Left lobe of liver (tissue), 2 donors: ENCODE measurements at regions not wholly inside any gene's neighbourhood (a gene's known extent, or its start where the extent isn't known, plus 50 kb on each side); places are given as distances from the start of the nearest gene placed in this dataset.
A peak's percentile ranks its signal among the peaks of the same experiment; 100 is the strongest.

Source experiments
- ATAC-seq: fragments of 200-7000 bp; cut with Tn5 transposase; one replicate; pipeline ENCODE4 v1.9.1; 2020; ENCODE audit warnings: mild to moderate bottlenecking, moderate library complexity
- DNase-seq: peaks from one replicate; pipeline ENCODE4 v3.0.0-alpha.2; 2020; ENCODE audit warnings: low spot score
- donor health status: DM: no; HTN: no; CAD: no; lungs with moderate emphysema.
- donor health status: DM: no; HTN: yes; CAD: no.

GRCh38 chr14:71586131-71586897 lies 345.9 kb upstream of the RGS6 start:
- DNase-seq (no peak), ATAC-seq (peak; percentile 80)

- ATAC-seq = no peak
- DNase-seq = no peak
Measured at GRCh38 chr14:71588028-71588427, 344.2 kb upstream of the RGS6 start.

- DNase-seq (no peak), ATAC-seq (no peak)
Measured at GRCh38 chr14:71588576-71589215, 343.5 kb upstream of the RGS6 start.

- DNase-seq (no peak), ATAC-seq (no peak)
Measured at GRCh38 chr14:71589609-71590008, 342.6 kb upstream of the RGS6 start.

- ATAC-seq = no peak
Measured at GRCh38 chr14:71590131-71590530, 342.1 kb upstream of the RGS6 start.

GRCh38 chr14:71591231-71591630 lies 341.0 kb upstream of the RGS6 start:
- ATAC-seq = no peak
- no peak for DNase-seq

More at GRCh38 chr14:71590131-71590530, 342.1 kb upstream of the RGS6 start:
- DNase-seq = no peak

GRCh38 chr14:71591929-71592328 lies 340.3 kb upstream of the RGS6 start:
- DNase-seq (no peak), ATAC-seq (no peak)

- no peak for DNase-seq
- ATAC-seq = no peak
Measured at GRCh38 chr14:71592361-71592760, 339.9 kb upstream of the RGS6 start.

- ATAC-seq = no peak
- no peak for DNase-seq
Measured at GRCh38 chr14:71593966-71594365, 338.3 kb upstream of the RGS6 start.

- DNase-seq = no peak
- no peak for ATAC-seq
Measured at GRCh38 chr14:71594821-71595220, 337.4 kb upstream of the RGS6 start.

- ATAC-seq = no peak
- no peak for DNase-seq
Measured at GRCh38 chr14:71595441-71595840, 336.8 kb upstream of the RGS6 start.

- DNase-seq = no peak
- ATAC-seq = no peak
Measured at GRCh38 chr14:71597287-71597920, 334.8 kb upstream of the RGS6 start.

GRCh38 chr14:71597955-71598660 lies 334.1 kb upstream of the RGS6 start:
- ATAC-seq (no peak), DNase-seq (no peak)

GRCh38 chr14:71600309-71600708 lies 331.9 kb upstream of the RGS6 start:
- ATAC-seq = no peak
- DNase-seq = no peak

GRCh38 chr14:71602524-71602923 lies 329.7 kb upstream of the RGS6 start:
- ATAC-seq (no peak), DNase-seq (no peak)

GRCh38 chr14:71604231-71604630 lies 328.0 kb upstream of the RGS6 start:
- DNase-seq (no peak), ATAC-seq (no peak)

- ATAC-seq = no peak
- DNase-seq = no peak
Measured at GRCh38 chr14:71606064-71606463, 326.2 kb upstream of the RGS6 start.

GRCh38 chr14:71606575-71606974 lies 325.7 kb upstream of the RGS6 start:
- DNase-seq = no peak
- ATAC-seq = no peak

GRCh38 chr14:71607056-71607455 lies 325.2 kb upstream of the RGS6 start:
- ATAC-seq (no peak), DNase-seq (no peak)

- ATAC-seq = no peak
- no peak for DNase-seq
Measured at GRCh38 chr14:71610149-71610548, 322.1 kb upstream of the RGS6 start.

GRCh38 chr14:71610797-71611196 lies 321.4 kb upstream of the RGS6 start:
- no peak for DNase-seq
- peak; percentile 38 for ATAC-seq

- ATAC-seq (no peak), DNase-seq (no peak)
Measured at GRCh38 chr14:71613168-71613567, 319.1 kb upstream of the RGS6 start.
